GM18498 (cell line): ENCODE measurements at regions not wholly inside any gene's neighbourhood (a gene's known extent, or its start where the extent isn't known, plus 50 kb on each side); places are given as distances from the start of the nearest gene placed in this dataset.

Experiments
- ATAC-seq: cut with Tn5 transposase; IDR thresholded peaks from one replicate; pipeline ENCODE4 v1.9.1; 2021; ENCODE audit warnings: mild to moderate bottlenecking, moderate library complexity; ENCODE audit not compliant: unreplicated experiment

DNA sequence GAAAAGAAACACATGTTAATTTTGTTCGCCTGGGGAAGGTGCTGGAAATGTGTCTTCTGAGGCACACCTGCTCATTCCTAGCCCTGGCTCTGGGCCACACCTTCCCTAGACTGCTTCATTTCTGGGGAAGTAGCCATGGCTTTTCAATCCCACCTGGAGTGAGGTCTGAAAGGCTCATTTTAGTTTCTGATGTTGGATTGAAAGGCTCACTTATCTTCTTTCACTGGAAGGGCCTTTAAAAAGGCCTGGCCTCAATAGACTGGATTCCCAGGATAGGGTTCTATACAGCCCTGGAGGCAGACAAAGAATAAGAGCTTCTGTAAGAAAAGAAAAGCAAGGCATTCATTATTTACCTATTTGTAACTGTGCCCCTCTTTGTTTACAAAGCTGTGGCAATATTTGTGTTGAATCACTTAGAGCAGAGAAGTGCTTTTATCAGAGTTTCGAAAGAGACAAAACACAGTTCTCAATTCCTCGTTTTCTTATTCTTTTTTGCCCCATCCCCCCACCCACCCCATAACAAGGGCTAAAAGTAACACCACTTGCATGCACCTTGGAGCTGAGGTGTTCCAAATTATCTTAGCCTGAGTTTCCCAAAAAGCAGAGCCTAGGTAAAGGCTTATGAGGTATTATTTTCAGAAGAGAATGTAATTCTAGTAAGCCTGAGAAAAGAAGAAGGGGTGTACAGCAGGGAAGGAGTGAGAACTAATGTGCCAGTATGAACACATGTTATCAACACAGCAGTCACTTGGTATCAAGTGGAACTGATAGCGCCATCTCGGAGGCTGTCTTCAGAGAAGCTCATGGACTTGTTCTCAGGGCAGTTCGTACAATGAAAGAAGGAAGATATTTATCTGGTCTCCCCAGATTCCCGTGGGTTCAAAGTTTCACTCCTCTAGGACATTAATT, 413.1 kb downstream of the KCTD16 start:
- ATAC-seq = no peak

DNA sequence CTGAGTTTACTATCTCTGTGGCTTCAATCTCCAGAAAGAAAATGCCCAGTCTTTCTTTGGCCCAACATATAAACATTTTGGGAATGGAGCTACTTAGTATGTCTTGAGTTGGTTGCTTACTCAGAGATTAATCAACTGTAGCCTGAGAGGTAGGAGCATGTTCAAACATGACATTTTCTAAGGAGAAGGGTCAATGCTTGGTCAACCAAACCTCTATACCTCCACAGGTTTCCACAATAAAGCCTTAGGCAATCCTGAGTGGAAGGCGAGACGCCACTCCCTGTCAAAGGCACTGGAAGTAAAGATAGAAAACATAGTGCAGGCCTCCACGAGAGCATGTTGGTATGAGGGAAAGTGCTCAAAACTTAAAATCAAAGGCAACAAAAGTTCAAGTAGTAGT, 411.4 kb downstream of the KCTD16 start:
- ATAC-seq = no peak

DNA sequence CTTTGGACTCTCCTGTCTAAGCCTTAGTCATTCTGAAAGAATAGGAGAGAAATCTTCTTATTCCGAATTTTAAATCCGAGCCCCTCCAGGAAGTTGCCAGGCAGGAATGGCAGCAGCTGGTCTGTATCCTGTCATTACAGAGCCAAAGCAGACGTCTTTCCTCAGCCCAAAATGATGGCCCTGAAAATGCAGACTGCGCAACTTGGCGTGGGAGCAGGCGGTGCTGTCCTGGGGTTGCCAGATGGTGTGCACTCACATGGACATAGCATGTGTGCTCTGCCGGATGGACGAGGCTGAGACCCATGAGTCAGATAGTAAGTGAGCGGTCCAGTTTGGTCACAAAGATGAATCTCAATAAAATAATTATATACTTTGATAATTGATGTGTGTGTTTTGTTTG, 410.4 kb downstream of the KCTD16 start:
- ATAC-seq = no peak

DNA sequence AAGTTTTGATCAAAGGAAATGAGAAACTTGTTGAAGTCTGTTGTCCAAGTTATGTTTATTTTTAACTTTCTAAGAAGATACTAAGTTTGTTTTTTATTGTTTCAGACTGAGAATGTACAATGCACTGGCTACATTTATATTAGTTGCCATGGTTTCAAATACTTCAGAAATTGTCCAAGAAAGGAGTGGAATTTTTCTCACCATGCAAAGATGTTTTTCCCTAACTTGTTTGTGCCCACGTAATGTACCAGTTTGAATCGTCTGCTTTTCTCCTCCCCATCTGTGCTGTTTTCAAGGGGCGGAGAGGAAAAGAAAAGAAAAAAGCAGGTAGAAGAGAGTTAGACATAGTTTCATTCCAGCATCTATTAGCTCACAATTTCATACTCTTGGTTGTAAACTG, 407.0 kb downstream of the KCTD16 start:
- ATAC-seq = no peak

DNA sequence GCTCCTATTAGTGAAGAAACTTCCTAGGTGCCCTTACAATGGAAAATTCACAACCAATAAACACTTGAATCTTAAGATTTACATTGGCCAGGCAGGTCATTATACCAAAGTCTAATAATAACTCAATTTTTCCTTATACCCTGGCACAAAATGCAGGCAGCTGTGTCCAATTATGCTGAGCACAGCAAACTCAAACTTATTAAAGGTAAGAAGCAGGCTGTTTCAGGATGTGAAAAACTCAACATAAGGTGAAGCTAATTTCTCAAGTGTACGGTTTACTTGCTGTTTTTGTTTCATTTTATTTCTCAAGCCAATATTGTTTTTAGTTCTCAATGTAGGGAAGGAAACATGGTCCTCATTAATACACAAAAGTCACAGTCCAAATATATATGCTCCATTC, 405.1 kb downstream of the KCTD16 start:
- ATAC-seq = no peak

DNA sequence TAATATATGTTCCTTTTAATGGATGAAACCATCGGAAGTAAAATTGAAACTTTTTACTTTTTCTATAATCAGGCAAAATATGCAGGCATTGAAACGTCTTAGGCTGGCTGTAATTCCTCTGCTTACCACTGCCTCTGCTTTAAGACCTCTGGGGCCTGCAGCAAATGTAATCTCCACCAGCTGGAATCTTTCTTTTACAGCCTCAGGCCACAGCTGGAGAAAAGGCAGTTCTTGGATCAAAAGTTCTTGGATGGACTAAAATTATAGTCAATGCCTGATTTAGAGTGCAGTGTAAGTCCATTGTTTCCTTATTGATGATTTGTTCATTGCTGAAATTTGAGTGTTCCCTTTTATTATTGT, 396.7 kb downstream of the KCTD16 start:
- ATAC-seq = no peak

DNA sequence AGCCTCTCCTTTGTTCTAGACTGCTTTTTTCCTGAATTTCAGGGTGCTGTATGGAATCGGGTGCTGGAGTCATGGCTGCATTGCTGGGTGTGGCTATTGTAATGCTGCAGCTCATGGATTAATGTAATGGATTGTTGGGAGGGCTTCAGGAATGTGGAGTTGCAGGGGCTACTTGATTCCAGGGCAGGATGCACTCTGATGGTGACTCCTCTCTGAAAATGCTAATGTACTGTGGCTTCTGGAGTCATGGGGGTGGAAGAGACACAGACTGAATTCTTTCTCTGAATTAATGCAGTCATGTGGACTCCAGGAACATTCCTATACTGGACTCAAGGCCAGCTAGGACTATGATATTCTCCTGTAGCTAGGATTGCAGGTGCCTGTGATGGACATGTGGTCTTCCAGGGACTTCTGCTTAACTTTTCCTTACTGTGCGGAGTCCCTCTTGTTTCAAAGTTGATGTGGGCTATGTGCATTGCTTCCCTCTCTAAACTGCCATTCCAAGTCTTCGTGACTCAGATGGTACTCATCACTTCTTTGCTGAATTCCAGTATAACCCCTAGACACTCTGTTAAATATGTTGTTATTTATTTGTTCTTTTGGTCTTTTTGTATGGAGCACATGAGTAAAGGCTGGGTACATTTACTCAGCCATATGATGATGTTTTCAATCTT, 396.2 kb downstream of the KCTD16 start:
- no peak for ATAC-seq

DNA sequence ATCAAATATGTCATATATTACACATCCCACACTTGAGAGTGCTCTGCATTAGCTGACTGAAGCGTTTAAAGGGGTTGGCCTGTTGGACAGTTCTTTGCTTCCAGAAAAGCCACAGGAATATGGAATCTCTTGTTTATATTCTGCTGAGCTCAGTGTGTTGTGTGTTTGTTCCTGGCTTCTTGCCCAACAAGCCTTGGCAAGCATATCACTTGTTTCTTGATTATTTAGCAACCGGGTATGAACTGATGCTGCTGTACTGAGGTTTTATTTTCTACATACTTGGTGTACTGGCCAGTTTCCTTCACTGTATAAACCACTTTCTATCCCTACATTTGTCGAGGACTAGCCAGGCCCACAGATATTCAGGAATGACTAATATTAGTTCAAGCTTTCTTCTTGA, 378.9 kb downstream of the KCTD16 start:
- ATAC-seq = no peak

DNA sequence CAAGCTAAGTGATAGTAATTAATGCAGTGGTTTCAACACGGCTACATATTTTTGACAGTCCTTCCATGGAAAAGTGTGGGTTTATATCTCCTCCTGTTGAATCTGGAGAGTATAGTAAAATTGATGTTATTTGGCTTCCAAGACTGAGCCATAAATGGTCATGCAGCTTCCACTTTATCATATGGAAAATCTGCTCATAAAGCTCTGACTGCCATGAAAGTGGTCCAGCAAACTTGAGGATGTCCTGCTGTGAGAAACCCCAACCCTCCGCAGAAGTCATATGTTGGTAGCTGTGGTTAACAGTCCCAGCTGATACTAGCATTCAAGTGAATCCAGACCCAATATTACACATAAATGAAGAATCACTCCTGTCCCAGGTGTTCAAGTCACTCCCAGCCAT, 378.3 kb downstream of the KCTD16 start:
- ATAC-seq = no peak

DNA sequence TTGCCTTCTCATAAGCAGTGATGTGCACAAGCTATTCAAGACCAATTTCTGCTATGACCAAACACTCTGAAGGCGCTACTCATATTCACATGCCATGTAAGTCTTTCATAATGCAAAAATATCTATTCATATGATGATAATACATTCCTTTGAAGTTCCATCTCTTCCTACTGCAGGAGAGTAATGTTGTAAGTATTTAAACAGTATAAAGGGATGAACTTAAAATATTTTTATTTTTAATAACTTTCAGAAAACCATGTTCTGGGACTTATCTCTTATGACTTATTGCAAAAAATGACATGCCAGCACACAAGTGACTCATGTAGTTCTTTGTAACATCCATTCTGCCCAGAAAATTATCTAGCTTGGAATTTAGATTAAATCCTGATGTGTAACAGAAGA, 376.4 kb downstream of the KCTD16 start:
- no peak for ATAC-seq

DNA sequence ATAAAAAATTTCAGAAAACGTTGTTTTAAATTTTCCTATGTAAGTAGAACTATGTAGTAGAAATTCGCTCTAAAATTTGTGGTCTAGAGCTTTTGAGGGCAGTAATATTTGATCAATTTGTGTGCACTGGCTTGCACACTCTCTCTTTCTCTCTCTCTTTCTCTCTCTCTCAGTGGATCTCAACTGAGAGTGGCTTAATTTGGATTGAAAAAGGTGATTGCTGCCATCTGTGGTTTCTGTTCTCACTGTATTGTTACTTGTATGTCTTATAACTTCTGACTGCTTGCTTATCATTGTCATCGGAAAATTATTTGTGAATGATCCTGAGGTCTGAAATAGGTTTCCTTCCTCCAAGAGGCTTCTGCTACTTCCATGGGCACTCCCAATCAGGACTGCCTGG, 368.2 kb downstream of the KCTD16 start:
- ATAC-seq = no peak
